ENCODE measurements at regions not wholly inside any gene's neighbourhood (a gene's known extent, or its start where the extent isn't known, plus 50 kb on each side); places are given as distances from the start of the nearest gene placed in this dataset.
A peak's percentile ranks its signal among the peaks of the same experiment; 100 is the strongest.

GRCh38 chr15:93671387-93671943 lies 559.9 kb upstream of the MCTP2 start:
- ATAC-seq (no peak), DNase-seq (no peak)
- no peaks in the 10 kb centered on the region for H3K4me1 ChIP-seq (ENCODE audit: control insufficient read depth, insufficient read depth, low read length)
- H3K9me3 ChIP-seq (ENCODE audit: control insufficient read depth, low read length), result no peaks in the 10 kb centered on the region
- intact Hi-C loops (cut with DNase I), result no loop called here
- no peak overlapping the region for H3K27ac ChIP-seq (ENCODE audit: low read length)
- WGBS, result 86% methylated on average over 12 of the region's 12 CpGs
- no peak overlapping the region for H3K4me3 ChIP-seq (ENCODE audit: low read length)
- no peaks in the 10 kb centered on the region for H3K27me3 ChIP-seq (ENCODE audit: control insufficient read depth, insufficient read depth)

GRCh38 chr15:93670931-93671330 lies 560.4 kb upstream of the MCTP2 start:
- H3K4me3 ChIP-seq (ENCODE audit: low read length), result no peak overlapping the region
- intact Hi-C loops (cut with DNase I), result no loop called here
- no peaks in the 10 kb centered on the region for H3K4me1 ChIP-seq (ENCODE audit: control insufficient read depth, insufficient read depth, low read length)
- ATAC-seq (no peak), DNase-seq (no peak)
- no peaks in the 10 kb centered on the region for H3K9me3 ChIP-seq (ENCODE audit: control insufficient read depth, low read length)
- WGBS, result 77% methylated on average over 6 of the region's 6 CpGs
- no peak overlapping the region for H3K27ac ChIP-seq (ENCODE audit: low read length)
- H3K27me3 ChIP-seq (ENCODE audit: control insufficient read depth, insufficient read depth), result no peaks in the 10 kb centered on the region

DNA sequence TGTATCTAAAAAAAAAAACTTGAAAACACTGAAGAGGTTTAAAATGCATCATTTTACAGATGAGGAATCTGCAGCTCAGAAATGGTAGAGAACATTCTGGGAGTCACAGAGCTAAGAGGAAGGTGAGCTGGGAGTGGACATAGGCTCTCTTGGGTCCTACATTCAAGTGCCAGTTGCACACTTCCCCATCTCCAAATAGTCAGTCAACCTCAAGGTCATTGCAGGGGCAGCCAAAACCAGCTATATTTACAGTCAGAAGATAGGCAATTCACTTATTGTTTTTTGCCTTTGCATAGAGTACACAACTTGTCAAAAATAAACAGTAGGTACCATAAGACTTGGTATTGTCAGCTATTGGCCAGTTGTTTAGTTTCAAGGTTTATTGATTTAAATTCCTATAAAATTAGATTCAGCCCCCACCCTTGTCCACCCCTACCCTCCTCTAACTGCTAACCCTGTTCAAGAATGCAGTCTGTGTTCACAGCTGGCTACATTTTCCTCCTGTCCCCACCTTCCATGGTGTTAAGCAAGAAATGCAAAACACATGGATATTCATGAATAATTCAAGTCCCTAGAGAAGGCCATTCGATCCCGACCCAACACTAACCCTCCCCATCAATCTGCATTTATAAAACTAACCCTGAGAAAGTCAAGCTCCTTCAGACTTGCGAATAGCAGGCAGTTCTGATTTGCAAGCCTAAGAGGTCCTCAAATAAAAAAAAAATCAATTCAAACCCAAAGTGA lies 567.0 kb upstream of the MCTP2 start:
- ATAC-seq (peak; percentile 51 to 59), DNase-seq (no peak)
- Histone ChIP-seq H3K27me3 (ENCODE audit: control insufficient read depth, insufficient read depth) (no peaks in the 10 kb centered on the region), H3K9me3 (ENCODE audit: control insufficient read depth, low read length) (no peaks in the 10 kb centered on the region), H3K4me1 (ENCODE audit: control insufficient read depth, insufficient read depth, low read length) (peaks cover 2% of the 10 kb centered on the region), H3K4me3 (ENCODE audit: low read length) (no peak overlapping the region), H3K27ac (ENCODE audit: low read length) (no peak overlapping the region)
- WGBS, result 36% methylated on average over 3 of the region's 3 CpGs
- intact Hi-C loops (cut with DNase I), result no loop called here

DNA sequence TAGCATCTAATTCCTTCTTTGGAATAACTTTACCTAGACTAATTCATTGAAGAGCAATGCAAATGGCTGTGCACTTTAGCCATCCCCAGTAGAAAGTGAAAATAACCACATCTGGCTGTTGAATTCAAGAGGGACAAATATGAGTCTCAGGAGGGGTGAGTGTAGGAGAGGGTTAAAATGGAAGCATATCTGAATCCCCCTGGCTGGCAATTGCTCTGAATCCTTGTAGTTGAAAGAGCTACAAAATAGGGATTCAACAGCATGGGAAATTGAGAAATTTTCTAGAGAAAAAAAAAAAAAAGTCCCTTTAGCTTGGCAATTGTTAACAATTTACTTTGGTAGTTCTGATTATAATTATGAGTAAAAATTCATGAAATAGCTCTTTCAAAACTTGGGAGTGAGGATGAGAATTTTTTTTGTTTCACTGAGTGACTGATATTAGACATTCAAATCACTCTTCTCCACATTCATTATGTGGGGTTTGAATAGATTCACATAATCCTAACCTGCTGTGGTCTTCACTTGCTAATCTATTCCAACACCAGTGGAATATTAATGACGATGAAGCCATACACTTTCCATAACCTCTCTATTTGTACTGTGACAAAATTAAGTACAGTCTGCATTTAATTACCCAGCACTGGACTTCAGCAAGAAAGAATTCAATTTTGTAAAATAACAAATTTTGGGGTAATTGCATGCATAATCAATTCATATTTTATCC lies 569.0 kb upstream of the MCTP2 start:
- H3K27ac ChIP-seq (ENCODE audit: low read length), result no peak overlapping the region
- 81% methylated on average over 1 of the region's 1 CpG for WGBS
- H3K9me3 ChIP-seq (ENCODE audit: control insufficient read depth, low read length), result no peaks in the 10 kb centered on the region
- no peak overlapping the region for H3K4me3 ChIP-seq (ENCODE audit: low read length)
- no peaks in the 10 kb centered on the region for H3K27me3 ChIP-seq (ENCODE audit: control insufficient read depth, insufficient read depth)
- intact Hi-C loops (cut with DNase I), result no loop called here
- peaks cover 2% of the 10 kb centered on the region for H3K4me1 ChIP-seq (ENCODE audit: control insufficient read depth, insufficient read depth, low read length)
- DNase-seq, result no peak
- ATAC-seq, result no peak

- Histone ChIP-seq H3K4me3 (ENCODE audit: low read length) (no peak overlapping the region), H3K27me3 (ENCODE audit: control insufficient read depth, insufficient read depth) (no peaks in the 10 kb centered on the region), H3K4me1 (ENCODE audit: control insufficient read depth, insufficient read depth, low read length) (no peaks in the 10 kb centered on the region), H3K27ac (ENCODE audit: low read length) (no peak overlapping the region), H3K9me3 (ENCODE audit: control insufficient read depth, low read length) (no peaks in the 10 kb centered on the region)
- intact Hi-C loops (cut with DNase I), result no loop called here
- 66% methylated on average over 8 of the region's 8 CpGs for WGBS
- no peak for ATAC-seq
- DNase-seq, result no peak
These were observed 569.2 kb upstream of the RGMA start for GRCh38 chr15:93658026-93658816.

GRCh38 chr15:93656041-93656440 lies 567.0 kb upstream of the RGMA start:
- no peaks in the 10 kb centered on the region for H3K9me3 ChIP-seq (ENCODE audit: control insufficient read depth, low read length)
- no peak for DNase-seq
- no peaks in the 10 kb centered on the region for H3K4me1 ChIP-seq (ENCODE audit: control insufficient read depth, insufficient read depth, low read length)
- H3K4me3 ChIP-seq (ENCODE audit: low read length), result no peak overlapping the region
- H3K27ac ChIP-seq (ENCODE audit: low read length), result no peak overlapping the region
- WGBS, result 84% methylated on average over 2 of the region's 2 CpGs
- ATAC-seq, result no peak
- intact Hi-C loops (cut with DNase I), result no loop called here
- H3K27me3 ChIP-seq (ENCODE audit: control insufficient read depth, insufficient read depth), result no peaks in the 10 kb centered on the region

- Histone ChIP-seq H3K4me3 (ENCODE audit: low read length) (no peak overlapping the region), H3K27me3 (ENCODE audit: control insufficient read depth, insufficient read depth) (no peaks in the 10 kb centered on the region), H3K27ac (ENCODE audit: low read length) (no peak overlapping the region), H3K9me3 (ENCODE audit: control insufficient read depth, low read length) (no peaks in the 10 kb centered on the region), H3K4me1 (ENCODE audit: control insufficient read depth, insufficient read depth, low read length) (no peaks in the 10 kb centered on the region)
- WGBS, result 56% methylated on average over 6 of the region's 6 CpGs
- intact Hi-C loops (cut with DNase I), result no loop called here
- DNase-seq (peak in 1 of 3 donors; percentile 44), ATAC-seq (peak in 1 of 2 donors; percentile 43)
These were observed 560.8 kb upstream of the RGMA start for GRCh38 chr15:93649691-93650235.

GRCh38 chr15:93646193-93646592 lies 557.2 kb upstream of the RGMA start:
- Histone ChIP-seq H3K27me3 (ENCODE audit: control insufficient read depth, insufficient read depth) (no peaks in the 10 kb centered on the region), H3K27ac (ENCODE audit: low read length) (no peak overlapping the region), H3K9me3 (ENCODE audit: control insufficient read depth, low read length) (no peaks in the 10 kb centered on the region), H3K4me3 (ENCODE audit: low read length) (no peak overlapping the region), H3K4me1 (ENCODE audit: control insufficient read depth, insufficient read depth, low read length) (no peaks in the 10 kb centered on the region)
- WGBS, result 27% methylated on average over 2 of the region's 2 CpGs
- intact Hi-C loops (cut with DNase I), result no loop called here
- DNase-seq (peak in 1 of 3 donors; percentile 37), ATAC-seq (peak; percentile 47 to 85)

- peak in 1 of 3 donors; percentile 40 for DNase-seq
- H3K27me3 ChIP-seq (ENCODE audit: control insufficient read depth, insufficient read depth), result no peaks in the 10 kb centered on the region
- no peak overlapping the region for H3K27ac ChIP-seq (ENCODE audit: low read length)
- intact Hi-C loops (cut with DNase I), result no loop called here
- no peak overlapping the region for H3K4me3 ChIP-seq (ENCODE audit: low read length)
- no peaks in the 10 kb centered on the region for H3K4me1 ChIP-seq (ENCODE audit: control insufficient read depth, insufficient read depth, low read length)
- no peak for ATAC-seq
- H3K9me3 ChIP-seq (ENCODE audit: control insufficient read depth, low read length), result no peaks in the 10 kb centered on the region
- WGBS, result 92% methylated on average over 6 of the region's 6 CpGs
These were observed 556.6 kb upstream of the RGMA start for GRCh38 chr15:93645594-93645993.

DNA sequence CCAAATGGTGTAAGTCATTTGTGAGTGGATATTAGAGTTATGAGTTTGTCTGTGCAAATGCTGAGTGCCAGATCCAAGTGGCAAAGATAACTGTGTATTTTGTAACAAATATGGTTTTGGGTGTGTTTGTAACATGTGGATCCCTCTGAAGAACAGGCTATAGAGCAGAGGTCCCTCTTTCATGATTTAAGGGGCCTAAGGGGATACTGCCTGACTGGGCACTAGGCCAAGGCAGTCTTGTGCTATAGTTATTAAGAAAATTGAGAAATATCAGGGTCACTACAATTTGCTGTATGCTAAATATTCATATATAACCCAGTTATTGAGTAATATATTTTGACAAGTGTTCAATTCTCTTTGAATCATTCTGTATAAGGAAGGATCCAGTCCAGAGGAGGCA lies 555.6 kb upstream of the RGMA start:
- intact Hi-C loops (cut with DNase I), result no loop called here
- ATAC-seq, result no peak
- no peaks in the 10 kb centered on the region for H3K27me3 ChIP-seq (ENCODE audit: control insufficient read depth, insufficient read depth)
- DNase-seq, result no peak
- H3K9me3 ChIP-seq (ENCODE audit: control insufficient read depth, low read length), result no peaks in the 10 kb centered on the region
- H3K4me1 ChIP-seq (ENCODE audit: control insufficient read depth, insufficient read depth, low read length), result no peaks in the 10 kb centered on the region
- H3K4me3 ChIP-seq (ENCODE audit: low read length), result no peak overlapping the region
- H3K27ac ChIP-seq (ENCODE audit: low read length), result no peak overlapping the region
